ENCODE measurements at regions not wholly inside any gene's neighbourhood (a gene's known extent, or its start where the extent isn't known, plus 50 kb on each side); places are given as distances from the start of the nearest gene placed in this dataset.
"Not testable (repeated sequence)": the region's sequence is repeated elsewhere in the genome, so short reads cannot be mapped to it uniquely, and the experiment has no call there.

GRCh38 chr2:87608377-87609166 is 139.3 kb upstream of the PLGLB2 start:
- intact Hi-C loops (cut with DNase I; ENCODE audit: low total_unique reads); DNase-seq; H3K27ac ChIP-seq; in situ Hi-C loops (cut with MboI; ENCODE audit: low pct_ligation_motif_present in 1 of 4, low pct_unique_long_range_greater_than_20kb in 1 of 4, low sequenced_read_pairs in 3 of 4); H3K27me3 ChIP-seq; H3K9me3 ChIP-seq; H3K4me3 ChIP-seq; H3K36me3 ChIP-seq; H3K4me1 ChIP-seq: not testable (repeated sequence)
- 17% methylated on average over 1 of the region's 3 CpGs; no CpG with 5 or more reads in 1 of the 2 donors for WGBS, 2 donors (ENCODE audit: low coverage in 1 of 2)

- DNase-seq; in situ Hi-C loops (cut with MboI; ENCODE audit: low pct_ligation_motif_present in 1 of 4, low pct_unique_long_range_greater_than_20kb in 1 of 4, low sequenced_read_pairs in 3 of 4); H3K4me1 ChIP-seq; H3K27me3 ChIP-seq; H3K36me3 ChIP-seq; H3K27ac ChIP-seq; H3K9me3 ChIP-seq; H3K4me3 ChIP-seq; intact Hi-C loops (cut with DNase I; ENCODE audit: low total_unique reads): not testable (repeated sequence)
- 50% methylated on average over 1 of the region's 1 CpG; no CpG with 5 or more reads in 1 of the 2 donors for WGBS, 2 donors (ENCODE audit: low coverage in 1 of 2)
These were observed 136.9 kb upstream of the PLGLB2 start for GRCh38 chr2:87610974-87611373.

- H3K27ac ChIP-seq; DNase-seq; H3K4me3 ChIP-seq; H3K36me3 ChIP-seq; intact Hi-C loops (cut with DNase I; ENCODE audit: low total_unique reads); H3K4me1 ChIP-seq; in situ Hi-C loops (cut with MboI; ENCODE audit: low pct_ligation_motif_present in 1 of 4, low pct_unique_long_range_greater_than_20kb in 1 of 4, low sequenced_read_pairs in 3 of 4); H3K27me3 ChIP-seq; H3K9me3 ChIP-seq: not testable (repeated sequence)
- WGBS, 2 donors (ENCODE audit: low coverage in 1 of 2): no CpG with 5 or more reads among the region's 4 CpGs
These were observed 136.5 kb upstream of the PLGLB2 start for GRCh38 chr2:87611416-87611815.

- H3K4me3 ChIP-seq; intact Hi-C loops (cut with DNase I; ENCODE audit: low total_unique reads); H3K27me3 ChIP-seq; DNase-seq; H3K9me3 ChIP-seq; H3K36me3 ChIP-seq; H3K4me1 ChIP-seq; H3K27ac ChIP-seq; in situ Hi-C loops (cut with MboI; ENCODE audit: low pct_ligation_motif_present in 1 of 4, low pct_unique_long_range_greater_than_20kb in 1 of 4, low sequenced_read_pairs in 3 of 4): not testable (repeated sequence)
- WGBS, 2 donors (ENCODE audit: low coverage in 1 of 2): no CpG with 5 or more reads among the region's 2 CpGs
These were observed 135.9 kb upstream of the PLGLB2 start for GRCh38 chr2:87611956-87612355.

- H3K36me3 ChIP-seq; H3K27me3 ChIP-seq; in situ Hi-C loops (cut with MboI; ENCODE audit: low pct_ligation_motif_present in 1 of 4, low pct_unique_long_range_greater_than_20kb in 1 of 4, low sequenced_read_pairs in 3 of 4); H3K9me3 ChIP-seq; H3K4me1 ChIP-seq; H3K27ac ChIP-seq; H3K4me3 ChIP-seq; DNase-seq; intact Hi-C loops (cut with DNase I; ENCODE audit: low total_unique reads): not testable (repeated sequence)
These were observed 133.0 kb upstream of the PLGLB2 start for GRCh38 chr2:87614829-87615434.

GRCh38 chr2:87619121-87619520 is 128.8 kb upstream of the PLGLB2 start:
- H3K4me3 ChIP-seq; H3K4me1 ChIP-seq; H3K9me3 ChIP-seq; H3K36me3 ChIP-seq; H3K27me3 ChIP-seq; intact Hi-C loops (cut with DNase I; ENCODE audit: low total_unique reads); in situ Hi-C loops (cut with MboI; ENCODE audit: low pct_ligation_motif_present in 1 of 4, low pct_unique_long_range_greater_than_20kb in 1 of 4, low sequenced_read_pairs in 3 of 4); DNase-seq; H3K27ac ChIP-seq: not testable (repeated sequence)

GRCh38 chr2:87621139-87621538 is 126.7 kb upstream of the PLGLB2 start:
- DNase-seq; in situ Hi-C loops (cut with MboI; ENCODE audit: low pct_ligation_motif_present in 1 of 4, low pct_unique_long_range_greater_than_20kb in 1 of 4, low sequenced_read_pairs in 3 of 4); H3K27ac ChIP-seq; H3K4me3 ChIP-seq; H3K27me3 ChIP-seq; H3K4me1 ChIP-seq; H3K9me3 ChIP-seq; intact Hi-C loops (cut with DNase I; ENCODE audit: low total_unique reads); H3K36me3 ChIP-seq: not testable (repeated sequence)
- no CpG with 5 or more reads among the region's 4 CpGs for WGBS, 2 donors (ENCODE audit: low coverage in 1 of 2)

- H3K36me3 ChIP-seq; intact Hi-C loops (cut with DNase I; ENCODE audit: low total_unique reads); H3K4me3 ChIP-seq; H3K27me3 ChIP-seq; in situ Hi-C loops (cut with MboI; ENCODE audit: low pct_ligation_motif_present in 1 of 4, low pct_unique_long_range_greater_than_20kb in 1 of 4, low sequenced_read_pairs in 3 of 4); H3K9me3 ChIP-seq; H3K4me1 ChIP-seq; H3K27ac ChIP-seq; DNase-seq: not testable (repeated sequence)
- no CpG with 5 or more reads among the region's 4 CpGs for WGBS, 2 donors (ENCODE audit: low coverage in 1 of 2)
These were observed 125.2 kb upstream of the PLGLB2 start for GRCh38 chr2:87622720-87623119.

- intact Hi-C loops (cut with DNase I; ENCODE audit: low total_unique reads); H3K27me3 ChIP-seq; in situ Hi-C loops (cut with MboI; ENCODE audit: low pct_ligation_motif_present in 1 of 4, low pct_unique_long_range_greater_than_20kb in 1 of 4, low sequenced_read_pairs in 3 of 4); DNase-seq; H3K4me1 ChIP-seq; H3K9me3 ChIP-seq; H3K4me3 ChIP-seq; H3K36me3 ChIP-seq; H3K27ac ChIP-seq: not testable (repeated sequence)
- WGBS, 2 donors (ENCODE audit: low coverage in 1 of 2): 75% methylated on average over 7 of the region's 10 CpGs; no CpG with 5 or more reads in 1 of the 2 donors
These were observed 118.1 kb upstream of the PLGLB2 start for GRCh38 chr2:87629491-87630458.

- in situ Hi-C loops (cut with MboI; ENCODE audit: low pct_ligation_motif_present in 1 of 4, low pct_unique_long_range_greater_than_20kb in 1 of 4, low sequenced_read_pairs in 3 of 4); intact Hi-C loops (cut with DNase I; ENCODE audit: low total_unique reads); H3K4me3 ChIP-seq; H3K36me3 ChIP-seq; H3K4me1 ChIP-seq; H3K27ac ChIP-seq; DNase-seq; H3K9me3 ChIP-seq; H3K27me3 ChIP-seq: not testable (repeated sequence)
- WGBS, 2 donors (ENCODE audit: low coverage in 1 of 2): no CpG with 5 or more reads among the region's 5 CpGs
These were observed 117.0 kb upstream of the PLGLB2 start for GRCh38 chr2:87630892-87631291.
